ENCODE measurements at regions not wholly inside any gene's neighbourhood (a gene's known extent, or its start where the extent isn't known, plus 50 kb on each side); places are given as distances from the start of the nearest gene placed in this dataset.

GRCh38 chr13:48165063-48165462, 67.9 kb upstream of the ITM2B start:
- in situ Hi-C loops (cut with MboI; ENCODE audit: low sequenced_read_pairs, unreplicated experiment) = no loop called here
- no peak for DNase-seq (ENCODE audit: low spot score)
- TF ChIP-seq CTCF (IDR thresholded peaks at IDR 0.05; ENCODE audit: borderline replicate concordance, control extremely low read depth, extremely low read depth, insufficient read depth, missing control alignments) = no peak

GRCh38 chr13:48163061-48163460, 68.2 kb upstream of the MED4 start:
- no peak for TF ChIP-seq CTCF (IDR thresholded peaks at IDR 0.05; ENCODE audit: borderline replicate concordance, control extremely low read depth, extremely low read depth, insufficient read depth, missing control alignments)
- no peak for DNase-seq (ENCODE audit: low spot score)
- in situ Hi-C loops (cut with MboI; ENCODE audit: low sequenced_read_pairs, unreplicated experiment) = no loop called here

- in situ Hi-C loops (cut with MboI; ENCODE audit: low sequenced_read_pairs, unreplicated experiment) = no loop called here
Observed at GRCh38 chr13:48162217-48162616, 67.3 kb upstream of the MED4 start.

GRCh38 chr13:48161530-48162179, 66.8 kb upstream of the MED4 start:
- TF ChIP-seq CTCF (IDR thresholded peaks at IDR 0.05; ENCODE audit: borderline replicate concordance, control extremely low read depth, extremely low read depth, insufficient read depth, missing control alignments) = no peak
- in situ Hi-C loops (cut with MboI; ENCODE audit: low sequenced_read_pairs, unreplicated experiment) = no loop called here
- no peak for DNase-seq (ENCODE audit: low spot score)

More at GRCh38 chr13:48162217-48162616, 67.3 kb upstream of the MED4 start:
- TF ChIP-seq CTCF (IDR thresholded peaks at IDR 0.05; ENCODE audit: borderline replicate concordance, control extremely low read depth, extremely low read depth, insufficient read depth, missing control alignments) = no peak
- DNase-seq (ENCODE audit: low spot score) = no peak

GRCh38 chr13:48160606-48161278, 65.8 kb upstream of the MED4 start:
- no peak for DNase-seq (ENCODE audit: low spot score)
- TF ChIP-seq CTCF (IDR thresholded peaks at IDR 0.05; ENCODE audit: borderline replicate concordance, control extremely low read depth, extremely low read depth, insufficient read depth, missing control alignments) = no peak
- in situ Hi-C loops (cut with MboI; ENCODE audit: low sequenced_read_pairs, unreplicated experiment) = no loop called here

- in situ Hi-C loops (cut with MboI; ENCODE audit: low sequenced_read_pairs, unreplicated experiment) = no loop called here
- TF ChIP-seq CTCF (IDR thresholded peaks at IDR 0.05; ENCODE audit: borderline replicate concordance, control extremely low read depth, extremely low read depth, insufficient read depth, missing control alignments) = no peak
- DNase-seq (ENCODE audit: low spot score) = no peak
Observed at GRCh38 chr13:48159826-48160225, 64.9 kb upstream of the MED4 start.

Data from GM13976 (cell line).